HG03066 (cell line): ENCODE measurements at regions not wholly inside any gene's neighbourhood (a gene's known extent, or its start where the extent isn't known, plus 50 kb on each side); places are given as distances from the start of the nearest gene placed in this dataset.

Experiments
- ATAC-seq: cut with Tn5 transposase; IDR thresholded peaks from one replicate; pipeline ENCODE4 v1.9.1; 2021; ENCODE audit warnings: low read depth; ENCODE audit not compliant: unreplicated experiment

- ATAC-seq = no peak
These were observed 440.0 kb downstream of the ANKRD7 start for GRCh38 chr7:118664498-118664897.

GRCh38 chr7:118671149-118671548, 446.6 kb downstream of the ANKRD7 start:
- no peak for ATAC-seq

- ATAC-seq = no peak
These were observed 460.3 kb downstream of the ANKRD7 start for GRCh38 chr7:118684796-118685195.

DNA sequence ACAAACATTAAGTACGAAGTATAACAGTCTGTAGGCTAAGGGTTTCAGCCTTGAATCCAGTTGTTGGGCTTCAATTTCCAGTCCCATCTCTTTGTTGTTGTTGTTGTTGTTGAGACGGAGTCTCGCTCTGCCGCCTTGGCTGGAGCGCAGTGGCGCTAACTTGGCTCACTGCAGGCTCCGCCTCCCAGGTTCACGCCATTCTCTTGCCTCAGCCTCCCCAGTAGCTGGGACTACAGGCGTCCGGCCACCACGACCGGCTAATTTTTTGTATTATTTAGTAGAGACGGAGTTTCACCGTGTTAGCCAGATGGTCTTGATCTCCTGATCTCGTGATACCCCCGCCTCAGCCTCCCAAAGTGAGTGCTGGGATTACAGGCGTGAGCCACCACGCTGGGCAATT, 464.9 kb downstream of the ANKRD7 start:
- no peak for ATAC-seq

DNA sequence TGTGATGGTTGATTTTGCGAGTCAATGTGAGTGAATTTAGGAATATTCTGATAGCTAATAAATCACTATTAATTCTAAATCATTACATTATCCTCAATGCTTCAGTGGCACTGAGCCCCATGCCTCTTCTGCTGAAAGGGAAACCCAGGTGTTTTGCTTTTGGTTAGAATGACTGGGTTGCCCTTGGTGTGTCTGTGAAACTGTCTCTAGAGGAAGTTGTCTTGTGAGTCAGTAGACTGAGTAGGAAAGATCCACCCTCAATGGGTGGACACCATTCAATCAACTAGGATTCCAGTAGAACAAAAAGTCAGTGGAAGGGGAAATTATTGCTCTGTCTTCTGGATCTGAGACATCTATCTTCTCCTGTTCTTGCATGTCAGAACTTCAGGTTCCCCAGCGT, 472.4 kb downstream of the ANKRD7 start:
- no peak for ATAC-seq

DNA sequence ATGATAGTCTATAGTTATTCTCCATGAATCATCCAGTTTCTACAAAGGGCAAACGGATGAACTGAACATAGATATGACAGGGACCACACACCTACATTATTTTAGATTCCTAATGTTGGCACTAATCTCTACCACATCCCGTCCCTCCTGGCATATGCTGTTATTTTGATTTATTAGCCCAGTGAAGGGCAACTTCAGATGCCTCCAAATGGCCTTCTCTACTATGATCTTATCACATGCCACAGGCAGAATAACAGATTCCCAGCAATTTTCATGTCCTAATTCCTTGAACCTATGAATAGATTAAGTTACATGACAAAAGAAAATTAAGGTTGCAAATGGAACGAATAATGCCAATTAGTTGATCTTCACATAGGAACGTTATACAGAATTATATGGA, 474.7 kb downstream of the ANKRD7 start:
- no peak for ATAC-seq

DNA sequence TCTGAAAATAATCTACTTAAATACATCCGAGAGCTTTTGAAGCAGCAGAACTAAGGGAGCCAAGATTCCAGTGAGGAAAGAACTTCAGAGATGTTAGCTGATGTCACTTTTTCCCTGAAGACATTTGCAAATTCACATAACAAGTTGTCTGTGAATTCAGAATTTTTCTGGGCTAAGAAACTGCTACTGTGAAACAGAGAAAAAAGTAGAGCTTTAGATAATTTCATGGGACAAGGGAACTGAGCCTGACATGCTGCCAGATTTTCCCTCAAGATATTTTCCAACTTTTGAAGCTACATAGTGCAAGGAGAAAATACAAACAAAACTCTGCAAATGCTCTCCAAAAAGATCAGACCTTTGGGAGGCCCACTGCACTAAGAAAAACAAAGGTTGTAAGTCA, 484.2 kb downstream of the ANKRD7 start:
- ATAC-seq = no peak

DNA sequence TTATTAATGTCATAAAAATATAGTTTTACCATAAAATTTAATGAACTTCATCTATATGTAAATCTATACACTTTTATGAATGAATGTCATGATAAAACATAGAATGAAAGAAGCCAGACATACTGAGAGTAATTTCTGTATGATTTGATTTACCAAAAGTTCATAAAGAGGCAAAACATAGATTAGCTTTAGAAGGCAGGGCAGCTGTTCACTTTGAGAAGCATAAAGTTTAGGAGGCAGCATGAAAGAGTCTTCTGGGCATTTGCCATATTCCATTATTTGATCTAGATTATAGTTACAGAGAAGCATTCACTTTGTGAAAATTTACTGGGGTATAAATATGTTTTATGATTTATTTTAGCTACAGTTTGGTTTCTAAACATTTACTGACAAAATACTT, 487.2 kb downstream of the ANKRD7 start:
- no peak for ATAC-seq

GRCh38 chr7:118713039-118713438, 488.5 kb downstream of the ANKRD7 start:
- no peak for ATAC-seq

DNA sequence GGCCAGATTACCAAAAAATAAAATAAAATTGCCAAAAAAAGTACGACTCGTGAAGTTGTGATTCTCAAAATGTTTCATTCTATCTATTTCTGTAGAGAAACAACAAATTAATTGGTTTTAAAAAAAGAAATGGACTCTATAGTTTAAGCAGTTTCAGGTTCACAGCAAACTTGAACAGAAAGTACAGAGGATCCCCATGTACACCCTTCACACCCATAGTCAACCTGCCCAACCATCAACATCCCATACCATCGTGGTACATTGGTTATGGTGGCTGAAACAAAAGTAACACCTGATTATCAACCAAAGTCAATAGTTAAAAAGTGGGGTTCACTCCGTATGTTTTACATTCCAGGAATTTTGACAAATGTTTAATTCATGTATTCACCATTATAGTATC, 496.1 kb downstream of the ANKRD7 start:
- no peak for ATAC-seq

DNA sequence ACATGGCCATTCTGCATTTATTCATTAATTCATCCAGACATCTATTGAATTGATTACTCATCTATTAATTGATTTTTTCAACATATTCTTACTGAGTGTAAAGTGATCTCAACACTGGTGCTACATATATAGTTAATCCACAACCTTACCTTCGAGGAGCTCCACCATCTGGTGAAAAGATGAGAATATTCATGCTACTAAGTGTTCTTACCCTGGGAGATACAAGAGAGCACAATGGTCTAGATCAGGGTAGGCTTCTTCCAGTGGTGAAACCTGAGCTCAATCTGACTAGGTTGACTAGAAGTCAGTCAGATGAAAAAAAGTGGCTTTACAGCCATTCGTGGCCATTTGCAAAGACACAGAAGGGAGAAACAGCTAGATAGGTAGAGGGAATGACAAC, 507.4 kb downstream of the ANKRD7 start:
- no peak for ATAC-seq

GRCh38 chr7:118734541-118734940, 510.0 kb downstream of the ANKRD7 start:
- ATAC-seq = no peak

DNA sequence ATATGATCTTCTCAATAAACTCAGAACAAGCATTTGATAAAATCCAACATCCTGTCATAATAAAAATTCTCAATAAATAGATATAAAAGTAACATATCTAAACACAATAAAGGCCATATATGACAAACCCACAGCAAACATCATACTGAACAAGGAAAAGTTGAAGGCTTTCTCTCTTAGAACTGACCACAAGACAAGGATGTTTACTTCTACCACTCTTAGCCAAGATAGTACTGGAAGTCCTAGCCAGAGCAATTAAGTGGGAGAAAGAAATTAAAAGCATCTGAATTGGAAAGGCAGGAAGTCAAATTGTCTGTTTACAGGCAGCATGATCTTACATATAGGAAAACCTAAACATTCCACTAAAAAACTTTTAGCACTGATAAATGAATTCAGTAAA, 510.9 kb downstream of the ANKRD7 start:
- ATAC-seq = no peak

GRCh38 chr7:118737935-118738334, 513.4 kb downstream of the ANKRD7 start:
- ATAC-seq = no peak

DNA sequence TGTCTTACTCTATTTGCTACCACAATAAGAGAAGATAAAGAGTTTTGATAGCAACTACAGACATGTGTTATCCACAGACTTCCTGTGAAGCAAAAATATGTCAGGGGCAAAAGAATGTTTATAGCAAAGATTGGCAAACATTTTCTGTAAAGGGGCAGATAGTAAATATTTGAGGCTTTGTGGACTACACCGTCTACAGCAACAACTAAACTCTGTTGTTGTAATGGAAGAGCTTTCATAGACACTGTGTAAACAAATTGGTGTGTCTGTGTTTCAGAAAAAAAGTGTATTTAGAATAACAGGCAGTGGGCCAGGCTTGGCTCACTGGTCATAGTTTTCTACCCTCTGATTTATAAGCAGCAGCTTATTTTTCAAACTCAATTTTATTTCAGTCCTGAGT, 521.4 kb downstream of the ANKRD7 start:
- ATAC-seq = no peak

DNA sequence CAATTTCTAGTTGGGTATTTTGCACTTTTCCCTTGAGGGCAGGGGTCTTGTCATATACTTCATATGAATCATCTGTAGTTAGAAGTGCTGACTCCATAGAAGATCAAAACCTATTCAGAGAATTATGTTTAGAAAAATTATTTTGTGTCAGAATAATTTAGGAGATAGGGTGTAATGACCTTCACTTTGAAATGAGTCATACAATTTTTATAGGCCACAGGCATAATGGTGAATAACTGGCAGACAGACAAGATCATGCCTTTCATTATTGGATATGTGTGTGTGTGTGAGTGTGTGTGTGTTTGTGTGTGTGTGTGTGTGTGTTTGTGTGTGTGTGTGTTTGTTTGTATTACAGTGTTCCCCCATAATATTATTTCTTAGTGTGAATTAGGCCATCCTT, 523.0 kb downstream of the ANKRD7 start:
- no peak for ATAC-seq

DNA sequence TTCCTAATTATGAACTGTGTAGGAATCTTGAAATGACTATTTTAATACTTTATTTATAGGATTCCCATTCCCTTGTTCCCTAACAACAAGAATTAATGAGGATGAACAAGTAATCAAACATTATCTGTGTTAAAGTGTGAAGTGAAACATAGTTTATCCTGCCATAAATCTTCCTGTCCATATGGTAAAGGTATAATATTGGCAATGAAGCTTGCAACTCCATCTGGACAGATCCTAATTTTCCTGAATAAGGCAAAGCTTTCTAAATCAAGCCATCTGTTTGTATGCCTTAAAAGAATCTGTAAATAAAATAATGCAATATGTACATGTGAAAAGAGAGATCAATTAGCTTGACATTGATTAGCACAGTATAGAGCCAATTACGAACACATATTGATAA, 529.0 kb downstream of the ANKRD7 start:
- ATAC-seq = no peak

GRCh38 chr7:118754608-118755007, 530.1 kb downstream of the ANKRD7 start:
- no peak for ATAC-seq

GRCh38 chr7:118755067-118755625, 530.6 kb downstream of the ANKRD7 start:
- no peak for ATAC-seq

DNA sequence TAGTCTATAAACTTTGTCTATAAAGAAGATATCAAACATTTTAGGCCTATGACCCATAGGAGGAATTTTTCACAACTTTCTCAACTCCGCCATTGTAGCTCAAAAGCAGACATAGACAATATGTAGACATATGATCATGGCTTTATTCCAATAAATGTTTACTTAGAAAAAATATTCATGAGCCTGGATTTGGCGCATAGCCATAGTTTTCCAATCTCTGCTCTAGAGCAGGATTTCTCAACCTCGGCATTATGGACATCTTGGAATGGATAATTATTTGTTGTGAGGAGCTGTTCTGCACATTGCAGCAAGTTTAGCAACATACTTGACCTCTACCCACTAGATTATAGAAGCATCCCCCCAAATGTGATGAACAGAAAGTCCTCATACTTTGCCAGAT, 532.6 kb downstream of the ANKRD7 start:
- no peak for ATAC-seq

GRCh38 chr7:118758582-118758981, 534.1 kb downstream of the ANKRD7 start:
- ATAC-seq = no peak

DNA sequence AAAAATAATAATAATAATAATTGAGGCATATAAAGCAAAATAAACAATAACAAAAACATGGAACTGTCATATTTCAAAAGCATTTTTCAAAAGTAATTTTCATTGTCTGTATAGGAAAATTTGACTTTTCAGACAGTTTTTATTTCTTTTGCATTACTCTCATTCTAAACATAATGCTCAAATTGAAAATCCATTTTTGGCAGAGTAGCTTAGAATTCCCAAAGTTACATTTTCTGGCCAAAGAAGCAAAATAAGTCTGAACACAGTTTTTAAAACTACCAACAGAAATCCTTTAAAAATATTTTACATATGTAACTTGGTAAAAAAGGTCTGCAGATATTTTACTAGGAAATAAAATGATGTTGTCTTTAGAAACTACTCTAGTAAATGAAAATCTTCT, 535.4 kb downstream of the ANKRD7 start:
- ATAC-seq = no peak

DNA sequence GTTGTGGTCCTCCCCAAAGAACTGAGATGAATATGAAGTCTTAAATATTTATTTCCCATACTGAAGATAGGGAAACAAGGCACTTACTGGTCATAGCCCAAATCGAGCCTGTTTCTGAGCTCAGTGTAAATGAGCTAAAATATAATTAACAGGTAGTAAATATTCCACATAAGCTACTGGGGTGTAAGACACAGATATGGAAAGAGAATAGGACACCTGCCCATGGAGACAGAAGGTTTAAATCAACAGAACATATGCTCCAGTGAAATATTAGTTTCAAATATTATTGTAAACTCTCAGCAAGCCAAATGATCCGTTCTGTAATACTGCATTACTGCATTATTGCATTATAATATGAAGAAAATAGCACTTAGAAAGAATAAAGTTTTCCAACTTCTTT, 537.9 kb downstream of the ANKRD7 start:
- ATAC-seq = no peak
